Ishikawa (cell line): ENCODE measurements at regions not wholly inside any gene's neighbourhood (a gene's known extent, or its start where the extent isn't known, plus 50 kb on each side); places are given as distances from the start of the nearest gene placed in this dataset.

Source experiments
- CEBPB ChIP-seq: IDR thresholded peaks from 2 replicates; pipeline ENCODE4 v1.6.1; 2012
- CREB1 ChIP-seq: IDR thresholded peaks from 2 replicates; pipeline ENCODE4 v1.6.1; 2012; ENCODE audit warnings: low read depth
- EGR1 ChIP-seq: IDR thresholded peaks from 2 replicates; pipeline ENCODE4 v1.6.1; 2012
- EP300 ChIP-seq: IDR thresholded peaks from 2 replicates; pipeline ENCODE4 v1.6.1; 2012; ENCODE audit warnings: borderline replicate concordance
- FOXM1 ChIP-seq: IDR thresholded peaks from 2 replicates; pipeline ENCODE4 v1.6.1; 2012; ENCODE audit warnings: low read depth, borderline replicate concordance
- MAX ChIP-seq: IDR thresholded peaks from 2 replicates; pipeline ENCODE4 v1.6.1; 2012
- NFIC ChIP-seq: IDR thresholded peaks from 2 replicates; pipeline ENCODE4 v1.6.1; 2012
- RAD21 ChIP-seq: IDR thresholded peaks from 2 replicates; pipeline ENCODE4 v1.6.1; 2012; ENCODE audit warnings: low read depth
- TAF1 ChIP-seq: IDR thresholded peaks from 2 replicates; pipeline ENCODE4 v1.6.1; 2012; ENCODE audit warnings: low read depth, mild to moderate bottlenecking
- TCF12 ChIP-seq: IDR thresholded peaks from 2 replicates; pipeline ENCODE4 v1.6.1; 2012; ENCODE audit warnings: low read depth
- TEAD4 ChIP-seq: IDR thresholded peaks from 2 replicates; pipeline ENCODE4 v1.6.1; 2012
- USF1 ChIP-seq: IDR thresholded peaks from 2 replicates; pipeline ENCODE4 v1.6.1; 2012
- YY1 ChIP-seq: IDR thresholded peaks from 2 replicates; pipeline ENCODE4 v1.6.1; 2012; ENCODE audit warnings: low read depth
- ZBTB7A ChIP-seq: IDR thresholded peaks from 2 replicates; pipeline ENCODE4 v1.6.1; 2012; ENCODE audit warnings: low read depth
- TF ChIP-seq, protein P1 (sequence below): IDR thresholded peaks from 2 replicates; pipeline ENCODE4 v1.6.1; 2012; ENCODE audit warnings: low read depth, mild to moderate bottlenecking

DNA sequence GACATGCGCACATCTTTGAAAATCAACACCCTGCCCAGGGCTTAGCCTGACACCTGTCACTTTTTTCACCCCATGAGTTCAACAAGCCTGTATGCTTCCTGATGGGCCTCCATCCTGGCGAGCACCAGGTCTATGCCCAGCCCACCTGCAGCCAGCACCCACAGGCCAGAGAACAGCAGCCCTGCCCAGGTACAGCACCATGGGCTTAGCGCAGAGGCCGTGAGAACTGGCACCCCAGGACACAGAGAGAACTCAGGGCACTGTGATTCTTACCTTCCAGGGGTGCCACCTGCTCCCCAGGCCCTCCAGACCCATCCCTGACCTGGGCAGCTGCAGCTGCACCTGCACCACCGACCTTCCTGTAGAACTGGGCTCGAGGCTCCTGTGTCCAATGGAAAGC is 536.6 kb downstream of the TCERG1L start:
- TF ChIP-seq EGR1 = no peak
- no peak for TF ChIP-seq CEBPB
- TF ChIP-seq, protein P1, sequence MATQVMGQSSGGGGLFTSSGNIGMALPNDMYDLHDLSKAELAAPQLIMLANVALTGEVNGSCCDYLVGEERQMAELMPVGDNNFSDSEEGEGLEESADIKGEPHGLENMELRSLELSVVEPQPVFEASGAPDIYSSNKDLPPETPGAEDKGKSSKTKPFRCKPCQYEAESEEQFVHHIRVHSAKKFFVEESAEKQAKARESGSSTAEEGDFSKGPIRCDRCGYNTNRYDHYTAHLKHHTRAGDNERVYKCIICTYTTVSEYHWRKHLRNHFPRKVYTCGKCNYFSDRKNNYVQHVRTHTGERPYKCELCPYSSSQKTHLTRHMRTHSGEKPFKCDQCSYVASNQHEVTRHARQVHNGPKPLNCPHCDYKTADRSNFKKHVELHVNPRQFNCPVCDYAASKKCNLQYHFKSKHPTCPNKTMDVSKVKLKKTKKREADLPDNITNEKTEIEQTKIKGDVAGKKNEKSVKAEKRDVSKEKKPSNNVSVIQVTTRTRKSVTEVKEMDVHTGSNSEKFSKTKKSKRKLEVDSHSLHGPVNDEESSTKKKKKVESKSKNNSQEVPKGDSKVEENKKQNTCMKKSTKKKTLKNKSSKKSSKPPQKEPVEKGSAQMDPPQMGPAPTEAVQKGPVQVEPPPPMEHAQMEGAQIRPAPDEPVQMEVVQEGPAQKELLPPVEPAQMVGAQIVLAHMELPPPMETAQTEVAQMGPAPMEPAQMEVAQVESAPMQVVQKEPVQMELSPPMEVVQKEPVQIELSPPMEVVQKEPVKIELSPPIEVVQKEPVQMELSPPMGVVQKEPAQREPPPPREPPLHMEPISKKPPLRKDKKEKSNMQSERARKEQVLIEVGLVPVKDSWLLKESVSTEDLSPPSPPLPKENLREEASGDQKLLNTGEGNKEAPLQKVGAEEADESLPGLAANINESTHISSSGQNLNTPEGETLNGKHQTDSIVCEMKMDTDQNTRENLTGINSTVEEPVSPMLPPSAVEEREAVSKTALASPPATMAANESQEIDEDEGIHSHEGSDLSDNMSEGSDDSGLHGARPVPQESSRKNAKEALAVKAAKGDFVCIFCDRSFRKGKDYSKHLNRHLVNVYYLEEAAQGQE = no peak
- no peak for TF ChIP-seq MAX
- no peak for TF ChIP-seq RAD21
- TF ChIP-seq TCF12 = no peak
- TF ChIP-seq CREB1 = no peak
- no peak for TF ChIP-seq ZBTB7A
- TF ChIP-seq TAF1 = no peak
- TF ChIP-seq EP300 = no peak
- TF ChIP-seq USF1 = no peak
- no peak for TF ChIP-seq YY1
- no peak for TF ChIP-seq TEAD4
- no peak for TF ChIP-seq FOXM1
- TF ChIP-seq NFIC = no peak

GRCh38 chr10:130775311-130775710 is 536.2 kb downstream of the TCERG1L start:
- TF ChIP-seq NFIC (no peak), YY1 (no peak), USF1 (no peak), MAX (no peak), TEAD4 (no peak), CREB1 (no peak), EGR1 (no peak), EP300 (no peak), TAF1 (no peak), RAD21 (no peak), FOXM1 (no peak), ZBTB7A (no peak), CEBPB (no peak)
- TF ChIP-seq, protein P1 = no peak

DNA sequence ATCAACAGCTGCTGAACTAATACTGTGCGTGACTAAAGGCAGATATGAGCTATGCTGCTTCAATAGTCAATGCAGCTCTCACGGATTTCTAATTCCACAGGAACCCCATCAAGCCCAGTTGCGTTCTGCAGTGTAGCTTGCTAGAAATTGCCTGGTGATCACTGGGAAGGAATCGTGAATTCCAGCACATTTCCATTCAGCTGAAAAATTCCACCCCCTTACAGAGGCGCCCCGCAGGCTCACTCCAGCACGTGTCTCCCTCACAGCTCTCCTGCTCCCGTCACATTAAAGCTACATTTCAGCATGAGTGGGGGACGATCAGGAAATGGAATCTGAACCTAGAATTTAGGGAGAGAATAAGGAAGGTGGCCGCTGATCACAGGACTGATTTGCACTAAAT is 534.8 kb downstream of the TCERG1L start:
- TF ChIP-seq RAD21 (no peak), USF1 (no peak), TAF1 (no peak), ZBTB7A (no peak)
- TF ChIP-seq, protein P1 = no peak

DNA sequence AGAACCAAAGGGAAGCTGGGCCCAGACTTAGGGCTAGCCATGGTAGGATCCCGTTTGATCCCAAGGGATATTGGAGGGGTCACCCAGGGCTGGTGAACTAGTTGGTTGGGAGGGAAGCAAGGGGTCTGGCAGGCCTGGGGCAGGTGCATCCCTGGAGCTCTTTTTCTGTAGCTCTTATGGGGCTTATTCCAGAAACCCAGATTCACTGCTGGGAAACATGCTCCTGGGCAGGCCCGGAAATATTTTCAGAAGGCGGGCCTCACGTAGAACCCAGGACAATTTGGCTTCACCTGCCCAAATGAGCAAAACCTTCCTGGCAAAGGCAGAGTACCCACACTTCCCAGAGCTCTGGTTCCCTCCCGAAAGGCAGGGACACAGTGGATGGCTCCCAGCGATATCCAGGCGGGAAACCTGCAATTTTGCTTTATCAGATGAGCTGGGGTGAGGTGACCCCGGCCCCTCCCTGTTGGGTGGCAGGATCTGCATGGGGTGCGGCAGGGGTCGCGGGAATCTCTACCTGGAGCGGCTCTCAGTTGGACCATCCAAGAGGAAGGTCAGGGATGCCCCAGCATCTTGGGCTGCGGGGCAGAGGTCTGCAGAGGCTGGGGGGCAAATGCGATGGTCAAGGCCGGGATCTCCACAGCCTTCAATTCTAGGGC is 533.9 kb downstream of the TCERG1L start:
- no peak for TF ChIP-seq TCF12
- no peak for TF ChIP-seq RAD21
- TF ChIP-seq ZBTB7A = no peak
- no peak for TF ChIP-seq FOXM1
- no peak for TF ChIP-seq USF1
- TF ChIP-seq TAF1 = no peak
- TF ChIP-seq NFIC = no peak
